ENCODE measurements at regions not wholly inside any gene's neighbourhood (a gene's known extent, or its start where the extent isn't known, plus 50 kb on each side); places are given as distances from the start of the nearest gene placed in this dataset.
"Not testable (repeated sequence)": the region's sequence is repeated elsewhere in the genome, so short reads cannot be mapped to it uniquely, and the experiment has no call there.

DNA sequence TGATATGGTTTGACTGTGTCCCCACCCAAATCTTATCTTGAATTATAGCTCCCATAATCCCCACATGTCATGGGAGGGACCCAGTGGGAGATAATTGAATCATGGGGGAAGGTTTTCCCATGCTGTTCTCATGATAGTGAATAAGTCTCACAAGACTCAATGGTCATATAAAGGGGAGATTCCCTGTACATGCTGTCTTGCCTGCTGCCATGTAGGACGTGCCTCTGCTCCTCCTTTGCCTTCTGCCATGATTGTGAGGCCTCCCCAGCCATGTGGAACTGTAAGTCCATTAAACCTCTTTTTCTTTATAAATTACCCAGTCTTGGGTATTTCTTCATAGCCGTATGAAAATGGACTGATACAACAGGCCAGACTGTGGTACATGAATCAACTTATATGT is 68.5 kb upstream of the ADTRP start:
- DNase-seq = not testable (repeated sequence)

DNA sequence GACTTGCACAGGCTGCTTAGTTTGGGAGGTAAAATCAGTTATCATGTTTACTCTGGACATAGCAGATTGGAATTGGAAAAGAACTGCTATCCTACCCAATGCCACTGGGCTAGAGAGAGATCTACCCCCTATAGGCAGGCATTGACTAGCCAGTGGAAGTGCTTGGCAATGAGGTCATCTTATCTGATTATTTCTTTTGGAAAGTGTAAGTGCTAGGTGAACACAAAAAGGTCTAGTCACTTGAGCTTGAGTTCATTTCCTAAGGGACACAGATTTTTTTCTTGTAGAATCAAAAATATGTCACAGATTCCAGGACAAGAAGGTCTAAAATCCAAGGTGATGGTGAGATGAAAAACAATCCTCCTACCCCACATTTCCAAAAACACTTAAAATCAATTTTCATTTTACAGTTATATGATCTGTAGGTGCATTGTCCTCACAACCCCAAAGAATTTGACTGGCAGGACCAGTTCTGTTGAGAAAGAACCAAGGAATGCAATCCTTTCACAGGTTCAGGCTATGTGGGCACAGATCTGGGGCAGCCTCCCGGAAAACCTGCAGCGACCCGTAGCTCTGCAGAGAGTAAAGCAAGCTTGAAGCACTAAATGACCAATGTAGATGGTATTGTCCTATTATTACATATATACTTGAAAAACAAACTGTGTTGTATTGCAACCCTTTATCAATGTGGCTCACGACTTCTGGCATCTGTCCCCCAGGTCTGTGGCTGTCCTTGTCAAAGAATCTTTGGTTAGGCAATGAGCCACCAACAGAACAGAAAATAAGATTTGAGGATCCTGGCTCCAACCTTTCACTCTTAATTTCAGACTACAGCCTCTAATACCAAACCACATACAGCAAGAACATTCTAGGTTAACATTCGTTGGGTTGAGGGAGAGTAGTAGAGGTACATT is 67.3 kb upstream of the ADTRP start:
- no peak for DNase-seq

DNA sequence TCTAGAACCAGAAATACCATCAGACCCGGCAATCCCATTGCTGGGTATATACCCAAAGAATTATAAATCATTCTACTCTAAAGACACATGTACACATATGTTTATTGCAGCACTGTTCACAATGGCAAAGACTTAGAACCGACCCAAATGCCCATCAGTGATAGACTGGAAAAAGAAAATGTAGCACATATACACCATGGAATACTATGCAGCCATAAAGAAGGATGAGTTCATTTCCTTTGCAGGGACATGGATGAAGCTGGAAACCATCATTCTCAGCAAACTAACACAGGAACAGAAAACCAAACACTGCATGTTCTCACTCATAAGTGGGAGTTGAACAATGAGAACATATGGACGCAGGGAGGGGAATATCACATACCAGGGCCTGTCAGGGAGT is 64.2 kb upstream of the ADTRP start:
- not testable (repeated sequence) for DNase-seq

GRCh38 chr6:11835065-11835464 is 56.5 kb upstream of the ADTRP start:
- no peak for DNase-seq

GRCh38 chr6:11833626-11834592 is 55.3 kb upstream of the ADTRP start:
- no peak for DNase-seq

- DNase-seq = no peak
Observed at GRCh38 chr6:11831653-11832052, 53.0 kb upstream of the ADTRP start.

- DNase-seq = no peak
Observed at GRCh38 chr6:11830520-11830919, 51.9 kb upstream of the ADTRP start.

DNA sequence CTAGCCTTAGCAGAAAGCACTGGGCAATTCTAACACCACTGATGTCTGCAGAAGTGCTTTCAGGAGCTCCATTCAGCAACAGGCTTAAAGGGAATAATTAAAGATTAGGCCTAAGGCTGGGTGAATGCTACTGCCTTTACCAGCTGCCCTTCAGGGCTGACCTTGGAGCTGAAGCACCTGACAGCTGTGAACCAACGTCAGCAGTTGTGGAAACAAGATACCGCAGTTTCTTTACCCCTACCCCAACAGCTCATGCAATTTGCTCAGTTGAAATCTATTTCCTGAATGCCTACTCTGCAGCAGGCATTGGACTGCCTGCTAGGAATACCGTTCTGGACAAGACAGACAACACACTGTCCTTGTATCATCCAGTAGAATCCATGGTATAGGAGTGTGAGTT is 51.5 kb upstream of the ADTRP start:
- no peak for DNase-seq

DNA sequence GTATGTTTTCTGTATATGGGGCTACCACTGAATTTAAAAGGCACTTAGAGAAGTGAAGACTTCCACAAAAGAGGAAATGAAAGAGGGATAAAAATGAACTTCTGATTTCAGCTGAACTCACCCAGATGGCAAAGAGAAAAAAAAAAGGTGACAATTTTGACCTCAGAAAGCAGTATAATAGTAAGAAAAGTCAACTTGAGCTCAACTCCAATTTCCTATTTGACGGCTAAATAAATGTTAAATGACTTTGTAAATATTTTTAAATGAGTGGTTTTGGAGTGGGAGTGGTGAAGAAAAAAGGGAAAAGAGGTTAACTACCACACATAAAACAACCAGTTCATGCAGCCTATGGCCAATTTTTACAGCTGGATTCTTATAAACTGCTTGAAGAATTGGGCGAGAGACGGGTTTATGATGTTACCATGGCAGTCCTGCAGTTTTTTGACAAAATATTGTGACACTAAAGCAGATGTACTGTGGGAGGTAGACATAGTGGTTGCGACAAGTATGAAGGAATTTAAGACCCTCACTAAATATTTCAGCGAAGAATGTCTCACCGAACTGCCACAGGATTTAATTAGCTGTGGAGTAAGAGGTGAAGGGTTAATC is 49.8 kb upstream of the ADTRP start:
- DNase-seq = no peak
